ENCODE measurements at regions not wholly inside any gene's neighbourhood (a gene's known extent, or its start where the extent isn't known, plus 50 kb on each side); places are given as distances from the start of the nearest gene placed in this dataset.

DNA sequence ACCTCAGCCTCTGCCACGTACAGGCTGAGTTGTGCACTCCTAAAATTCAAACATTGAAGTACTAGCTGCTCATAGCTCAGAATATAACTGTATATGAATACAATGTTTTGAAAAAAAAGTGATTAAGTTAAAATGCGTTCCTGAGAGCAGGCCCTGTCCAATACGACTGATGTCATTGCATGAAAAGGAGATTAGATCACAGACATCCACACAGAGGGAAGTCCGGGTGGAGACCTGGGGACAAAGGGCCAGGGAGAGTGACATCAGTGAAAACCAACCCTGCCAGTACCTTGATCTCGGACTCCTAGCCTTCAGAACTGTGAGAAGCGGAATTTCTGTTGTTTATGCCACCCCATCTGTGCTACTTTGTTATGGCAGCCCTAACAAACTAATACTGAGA, 311.4 kb upstream of the NR2F2 start:
- DNase-seq, result no peak

DNA sequence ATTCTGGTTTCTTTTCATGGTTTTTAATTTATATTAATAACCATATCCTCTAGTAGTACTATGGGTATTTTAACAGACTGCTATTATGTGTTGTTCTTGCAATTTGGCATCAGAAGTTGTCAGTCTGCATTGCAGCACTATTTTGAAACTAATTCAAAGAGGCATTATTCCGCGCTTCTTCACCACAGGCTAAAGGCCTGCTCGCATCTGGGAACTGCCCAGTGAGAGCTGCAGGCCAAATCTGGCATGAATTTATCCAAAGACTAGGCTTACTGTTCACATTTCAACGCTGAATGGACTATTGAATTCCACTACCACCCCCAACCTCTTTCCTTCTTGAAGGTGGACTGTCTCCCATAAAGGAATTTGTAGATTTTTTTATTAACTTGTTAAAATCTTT, 310.4 kb upstream of the NR2F2 start:
- no peak for DNase-seq

DNA sequence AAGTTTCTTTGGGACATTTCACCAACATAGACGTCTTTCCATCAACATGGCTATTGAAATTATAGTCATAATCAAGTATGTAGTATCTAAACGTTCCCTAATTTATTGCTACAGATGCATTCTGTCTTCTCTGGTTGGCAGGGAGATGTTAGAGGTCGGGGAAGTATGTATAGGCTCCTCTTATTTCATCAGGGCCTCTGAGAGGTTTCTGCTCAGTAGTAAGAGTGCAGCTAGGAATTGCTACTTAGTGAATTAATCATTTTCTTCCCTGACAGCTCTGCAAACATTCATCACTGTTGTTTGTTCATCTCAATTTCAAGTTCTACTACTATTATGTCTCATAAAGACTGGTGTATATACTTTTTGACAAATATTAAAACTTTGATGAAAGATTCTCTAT, 309.7 kb upstream of the NR2F2 start:
- DNase-seq, result no peak

DNA sequence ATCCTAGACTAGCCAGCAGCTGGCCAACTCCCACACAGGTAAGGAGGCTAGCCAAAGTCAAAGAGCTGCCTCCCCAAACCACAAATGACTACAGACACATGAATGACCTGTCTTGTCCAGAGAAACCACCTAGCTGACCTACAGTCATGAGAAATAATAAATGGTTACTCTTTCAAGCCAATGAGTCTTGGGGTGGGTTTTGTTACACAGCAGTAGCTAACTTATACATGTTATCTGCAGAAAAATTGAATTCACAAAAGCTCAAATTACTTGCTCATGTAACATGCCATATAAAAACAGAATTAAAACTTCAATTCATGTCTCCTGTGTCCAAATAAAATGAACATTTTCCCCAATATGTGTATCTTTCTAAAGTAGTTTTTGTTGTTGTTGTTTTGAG, 307.4 kb upstream of the NR2F2 start:
- DNase-seq, result no peak

DNA sequence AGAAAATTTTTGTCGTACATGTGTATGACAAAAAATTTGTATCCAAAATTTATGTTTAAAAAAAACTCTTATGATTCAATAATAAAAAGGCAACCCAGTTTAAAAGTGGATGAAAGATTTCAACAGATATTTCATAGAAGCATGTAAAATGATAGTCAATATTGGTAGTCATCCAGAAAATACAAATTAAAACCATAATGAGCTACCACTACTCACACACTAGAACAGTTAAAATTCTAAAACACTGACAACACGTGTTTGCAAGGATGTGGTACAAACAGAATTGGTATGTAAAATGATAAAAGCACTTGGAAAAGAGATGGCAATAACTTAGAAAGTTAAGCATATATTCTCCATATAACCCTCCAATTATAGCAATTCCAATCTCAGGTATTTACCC, 303.0 kb upstream of the NR2F2 start:
- DNase-seq, result no peak

DNA sequence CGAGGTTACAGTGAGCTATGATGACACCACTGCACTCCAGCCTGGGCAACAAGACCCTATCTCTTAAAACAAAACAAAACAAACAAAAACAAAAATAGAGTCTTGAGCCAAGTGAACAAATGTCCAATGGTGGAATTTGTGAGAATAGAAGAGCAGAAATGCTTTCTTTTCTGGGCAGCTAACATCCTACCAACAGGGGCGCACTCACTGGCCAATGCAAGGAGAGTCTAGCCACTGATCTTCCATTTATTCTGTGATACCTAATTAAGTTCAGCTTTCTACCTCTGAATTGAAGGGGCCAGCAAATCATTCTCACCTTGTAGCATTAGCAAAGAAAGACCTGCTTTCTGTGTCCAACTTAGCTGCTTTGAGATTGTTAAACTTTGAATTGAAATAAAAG, 301.9 kb upstream of the NR2F2 start:
- DNase-seq, result no peak

DNA sequence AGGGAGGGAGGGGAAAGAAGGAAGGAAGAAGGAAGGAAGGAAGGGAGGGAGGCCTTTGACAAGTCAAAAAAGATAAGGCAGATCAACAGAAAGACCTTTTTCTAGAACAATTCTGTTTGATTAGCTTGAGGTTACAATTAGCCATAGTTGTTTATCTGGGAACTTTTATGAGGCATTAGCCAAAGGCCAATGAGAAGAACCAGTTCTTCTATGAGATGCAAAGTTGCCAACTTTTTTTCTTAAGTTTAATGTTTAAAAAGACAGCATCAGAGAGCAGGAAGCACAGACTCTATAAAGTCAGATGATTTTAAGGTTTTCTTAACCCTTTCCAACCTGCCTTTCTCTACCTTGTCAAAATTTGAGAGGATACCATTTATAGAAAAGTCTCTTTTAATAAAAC, 301.3 kb upstream of the NR2F2 start:
- DNase-seq, result no peak

DNA sequence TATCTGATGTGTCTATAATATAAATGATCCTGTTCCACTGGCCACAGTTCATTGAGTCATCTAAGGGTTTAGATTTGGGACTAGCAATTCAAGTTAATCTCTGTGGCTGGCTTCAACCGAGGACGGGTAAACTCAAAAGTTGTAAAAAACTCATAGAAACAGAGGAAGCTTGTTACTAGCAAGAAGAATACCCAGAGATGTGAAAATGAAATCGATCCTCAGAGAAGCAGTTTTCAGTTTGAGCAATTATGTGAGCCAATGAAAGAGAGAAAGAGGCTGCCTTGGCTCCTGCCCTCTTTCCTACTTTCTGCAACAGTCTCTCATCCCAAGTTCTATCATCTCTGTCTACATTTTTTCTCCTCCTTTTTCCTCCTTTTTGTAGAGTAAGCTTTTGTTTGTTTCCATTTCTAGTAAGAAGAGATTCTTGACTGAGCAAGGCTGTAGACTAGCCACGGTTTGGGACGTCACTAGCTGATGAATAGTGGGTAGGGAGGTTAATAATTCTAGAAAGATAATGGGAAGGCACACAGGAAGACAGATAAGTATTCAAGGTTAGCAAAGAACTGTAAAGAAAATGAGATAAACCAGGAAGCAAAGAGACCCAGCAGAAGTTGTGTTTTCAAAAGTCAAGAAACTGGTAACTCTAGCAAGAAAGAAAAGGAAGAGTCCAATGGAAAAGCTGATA, 298.9 kb upstream of the NR2F2 start:
- no peak for DNase-seq

DNA sequence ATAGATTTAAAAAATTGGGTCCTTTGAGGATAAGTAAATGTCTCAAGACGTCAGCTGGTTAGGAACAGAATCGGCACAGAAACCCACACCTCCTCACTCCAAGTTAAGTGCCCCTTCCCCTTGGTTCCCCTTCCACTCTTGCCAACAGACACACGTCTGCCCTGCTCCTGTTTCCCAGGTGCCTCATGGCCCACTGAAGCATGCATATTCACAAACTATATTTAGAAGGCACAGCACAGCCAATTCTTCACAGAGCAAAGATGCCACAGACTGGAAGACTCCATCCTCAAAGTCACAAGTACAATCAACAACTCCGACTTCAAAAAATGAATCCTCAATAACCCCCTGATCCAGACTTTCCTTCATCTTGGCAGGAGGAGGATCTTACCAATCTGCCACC, 295.4 kb upstream of the NR2F2 start:
- no peak for DNase-seq

DNA sequence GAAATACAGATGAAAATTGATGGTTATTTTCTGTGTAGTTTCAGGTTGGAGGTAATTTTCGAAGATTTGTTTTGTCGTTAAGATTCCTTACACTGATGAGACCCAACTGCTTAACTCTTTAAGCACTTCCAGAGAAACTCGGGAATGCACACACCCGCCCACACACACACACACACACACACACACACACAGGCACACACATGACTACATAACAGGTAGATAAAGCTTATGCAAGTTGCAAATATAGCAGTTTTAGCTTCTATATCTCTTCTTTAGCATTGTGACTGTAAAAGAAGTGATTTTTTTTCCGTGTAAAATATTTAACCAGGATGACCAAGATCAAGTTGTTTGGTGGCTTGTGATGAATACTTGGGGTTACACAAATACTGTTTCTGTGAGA, 294.9 kb upstream of the NR2F2 start:
- DNase-seq, result no peak

DNA sequence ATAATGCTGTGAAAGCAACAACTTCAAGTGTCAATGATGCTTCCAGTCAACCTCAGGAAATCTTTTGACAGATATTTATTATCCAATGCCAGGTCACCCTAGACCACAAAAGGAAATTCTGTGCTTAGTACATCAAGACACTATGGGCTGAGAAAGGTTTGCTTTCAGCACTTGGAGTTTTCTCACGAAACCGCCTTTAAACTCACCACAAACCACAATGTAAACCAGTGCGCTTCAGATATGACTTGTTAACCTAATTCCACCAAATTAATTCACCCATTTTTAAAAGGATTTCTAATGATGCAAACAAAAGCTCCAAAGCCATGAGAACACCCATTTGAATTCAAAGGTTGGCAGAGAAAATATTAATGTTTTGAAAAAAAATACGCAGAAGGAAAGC, 292.9 kb upstream of the NR2F2 start:
- DNase-seq, result no peak

DNA sequence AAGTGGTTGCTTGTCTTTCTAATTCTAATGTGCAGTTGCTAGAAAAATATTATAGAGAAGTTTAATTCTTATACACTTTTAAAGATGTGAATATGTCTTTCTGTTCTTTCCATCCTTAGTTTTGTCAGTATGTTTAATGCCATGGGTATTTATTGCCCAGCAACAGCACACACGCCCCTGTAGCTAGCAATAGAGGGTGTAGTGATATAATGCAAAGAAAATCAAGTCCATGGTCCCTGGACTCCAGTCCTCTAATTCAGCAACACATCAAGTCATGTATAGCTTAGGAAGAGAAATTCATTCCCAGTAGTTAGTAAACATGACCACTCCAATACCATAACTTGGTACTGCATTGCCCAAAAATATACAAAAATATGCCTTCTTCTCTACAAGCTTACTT, 292.4 kb upstream of the NR2F2 start:
- DNase-seq, result no peak

DNA sequence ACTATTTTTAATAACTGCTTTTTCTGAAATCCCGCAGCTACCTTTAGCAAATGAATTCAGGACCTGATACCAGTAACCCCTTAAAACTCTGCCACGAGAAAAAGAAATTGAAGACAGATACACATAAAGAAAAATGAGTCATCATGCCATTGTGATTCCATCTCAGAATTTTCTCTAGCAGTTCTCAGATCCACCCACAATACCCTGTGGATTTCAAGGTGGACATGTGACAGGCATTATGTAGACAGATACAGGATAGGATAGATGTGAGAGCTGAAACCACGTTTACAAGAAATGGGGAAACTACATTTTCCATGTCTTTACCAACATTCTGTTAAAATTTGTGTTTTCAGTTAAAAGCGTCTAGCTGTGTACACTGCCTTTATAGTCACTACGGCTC, 291.9 kb upstream of the NR2F2 start:
- no peak for DNase-seq

DNA sequence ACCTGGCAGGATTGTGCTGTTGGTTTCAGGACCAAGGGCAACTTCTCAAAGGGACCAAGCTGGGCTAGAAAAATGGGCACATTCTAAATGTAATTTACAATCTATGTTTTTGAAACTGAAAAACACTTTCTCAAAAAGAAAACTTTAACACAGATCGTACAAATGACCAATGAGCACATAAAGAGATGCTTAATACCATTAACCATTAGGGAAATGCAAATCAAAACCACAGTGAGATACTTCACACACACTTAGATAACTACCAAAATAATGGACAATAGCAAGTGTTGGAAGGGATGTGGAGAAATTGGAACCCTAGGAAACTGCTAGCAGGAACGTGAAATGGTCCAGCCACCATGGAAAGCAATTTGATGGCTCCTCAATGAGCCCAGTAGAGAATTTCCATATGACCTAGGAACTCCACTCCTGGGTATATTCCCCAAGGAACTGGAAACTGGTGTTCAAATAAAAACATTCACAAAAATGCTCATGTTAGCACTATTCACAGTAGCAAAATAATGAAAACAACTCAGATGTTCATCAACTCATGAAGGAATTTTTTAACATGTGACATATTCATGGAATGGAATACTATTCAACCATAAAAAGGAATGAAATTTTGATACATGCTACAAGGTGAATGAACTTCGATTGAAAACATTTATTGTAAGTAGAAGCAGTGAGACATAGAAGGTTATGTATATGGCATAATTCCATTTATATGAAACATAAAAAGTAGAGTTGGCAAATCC, 288.3 kb upstream of the NR2F2 start:
- DNase-seq, result no peak

DNA sequence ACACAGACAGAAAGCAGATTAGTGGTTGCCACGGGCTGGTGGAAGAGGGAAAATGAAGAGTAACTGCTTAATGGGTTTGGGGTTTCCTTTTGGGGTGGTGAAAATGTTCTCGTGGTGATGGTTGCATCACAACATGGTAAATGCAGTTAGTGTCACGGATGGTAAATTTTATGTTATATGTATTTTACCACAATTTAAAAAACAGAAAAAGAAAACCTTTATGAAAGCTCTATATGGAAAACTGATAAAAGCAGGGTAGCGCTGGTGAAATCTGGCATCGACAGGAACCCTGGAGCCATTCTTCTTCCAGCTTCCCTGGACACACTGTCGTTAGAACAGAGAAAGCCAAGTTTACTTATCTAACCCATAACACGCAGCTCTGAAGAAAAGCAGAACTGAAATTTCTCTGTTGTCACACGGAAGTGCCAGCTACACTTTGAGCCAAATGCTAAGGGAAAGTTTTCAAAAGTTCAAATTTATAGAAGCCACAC, 287.7 kb upstream of the NR2F2 start:
- no peak for DNase-seq

DNA sequence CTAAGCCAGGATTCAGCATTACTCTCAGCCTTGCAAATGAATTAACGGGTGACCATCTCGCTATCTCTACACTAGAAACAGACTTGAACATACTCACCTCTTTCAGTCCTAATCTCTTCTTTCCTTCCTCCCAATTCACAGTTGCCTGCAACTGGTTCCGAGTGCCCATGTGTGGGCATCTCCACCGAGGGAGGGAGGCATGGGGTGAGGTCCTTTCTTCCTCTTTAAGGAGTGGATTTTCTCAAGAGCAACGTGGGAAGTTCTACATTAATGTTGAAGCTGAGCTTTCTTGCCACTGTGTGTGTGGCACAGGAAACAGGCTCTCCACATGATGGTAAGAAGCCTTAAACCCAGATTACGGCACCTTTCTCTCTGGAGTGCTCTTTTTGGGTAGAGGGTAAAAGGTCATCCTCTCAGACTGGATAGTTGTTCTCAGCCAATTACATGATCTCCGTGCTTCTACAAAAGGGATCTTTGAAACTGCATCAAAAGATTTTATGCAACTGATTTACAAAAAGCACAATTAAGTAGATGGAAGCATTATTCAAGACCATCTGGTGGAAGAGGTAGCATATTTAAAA, 286.8 kb upstream of the NR2F2 start:
- no peak for DNase-seq

DNA sequence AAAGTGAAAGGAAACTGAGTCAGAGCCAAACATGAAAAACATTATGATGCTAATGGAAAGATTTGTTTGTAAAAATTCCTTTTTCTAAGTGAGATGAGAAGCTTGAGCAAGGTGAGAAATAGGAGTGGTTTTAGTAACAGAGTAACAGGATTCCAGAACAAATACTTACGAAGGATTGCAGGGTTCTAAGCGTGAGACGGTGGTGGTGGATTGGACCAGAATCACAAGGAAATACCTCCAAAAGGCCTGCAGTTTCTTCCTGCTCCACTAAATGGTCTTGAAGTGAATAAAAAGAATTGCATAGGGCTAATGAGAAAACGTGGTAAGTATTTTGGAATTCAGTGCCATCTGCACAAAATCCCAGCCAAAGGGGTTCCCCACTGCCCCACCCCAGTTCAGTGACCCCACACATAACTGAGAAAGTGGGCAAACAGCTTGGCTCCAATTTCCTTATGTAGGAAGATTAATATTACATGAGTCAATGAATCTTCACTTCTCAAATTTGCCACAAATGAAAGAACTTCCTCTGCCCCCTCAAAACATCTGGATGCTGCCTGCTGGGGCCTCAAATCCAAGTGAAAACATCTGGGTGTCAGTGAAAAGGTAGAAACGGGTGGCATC, 283.8 kb upstream of the NR2F2 start:
- no peak for DNase-seq

DNA sequence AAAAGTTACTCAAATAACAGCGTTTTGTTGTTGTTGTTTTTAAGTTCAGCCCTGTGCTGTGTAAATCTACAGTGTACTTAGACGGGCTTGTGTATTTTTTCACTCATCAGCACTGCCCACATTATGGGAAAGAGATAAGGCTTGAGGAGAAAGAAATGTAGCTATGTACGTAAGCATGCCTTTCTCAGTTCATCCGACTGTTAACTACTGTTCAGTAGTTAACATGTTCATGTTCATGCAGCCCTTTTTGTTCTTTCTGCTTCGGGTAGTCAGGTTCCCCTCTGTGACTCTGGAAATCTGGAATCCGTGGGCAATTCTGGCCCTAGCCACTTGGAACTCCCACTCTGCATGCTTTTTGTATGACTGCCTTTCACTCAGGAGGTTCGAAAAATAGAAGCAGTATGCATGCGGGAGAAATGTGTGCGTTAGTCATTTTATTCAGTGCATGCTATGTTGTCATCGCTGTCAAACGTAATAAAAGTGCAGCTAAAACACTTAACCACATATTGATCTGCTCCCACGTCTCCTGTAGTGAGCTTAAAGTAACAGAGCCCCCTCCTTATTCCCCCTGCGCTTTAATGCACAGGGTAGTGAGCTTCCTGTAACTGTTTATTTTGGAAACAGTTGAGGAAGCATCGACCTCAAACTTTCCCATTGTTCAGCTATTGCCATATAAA, 283.1 kb upstream of the NR2F2 start:
- DNase-seq, result no peak

DNA sequence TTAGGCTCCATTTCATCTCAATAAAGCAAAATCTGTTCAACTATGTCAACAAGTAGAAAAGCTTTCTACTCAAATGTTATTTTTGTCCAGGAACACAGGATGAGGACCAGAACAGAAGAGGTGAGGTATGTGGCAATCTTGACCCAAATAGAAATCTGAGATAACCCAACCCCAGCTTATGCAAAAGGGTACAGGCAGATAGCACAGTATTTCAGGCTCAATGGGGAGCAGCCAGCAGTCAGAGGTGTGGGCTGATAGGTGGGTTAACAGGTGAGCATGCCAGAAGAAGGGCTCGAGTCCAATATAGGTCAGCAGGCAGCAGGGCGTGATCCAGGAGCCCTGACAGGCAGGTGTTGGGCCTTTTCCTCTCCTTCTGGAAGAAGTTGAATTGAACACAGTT, 281.2 kb upstream of the NR2F2 start:
- DNase-seq, result no peak

DNA sequence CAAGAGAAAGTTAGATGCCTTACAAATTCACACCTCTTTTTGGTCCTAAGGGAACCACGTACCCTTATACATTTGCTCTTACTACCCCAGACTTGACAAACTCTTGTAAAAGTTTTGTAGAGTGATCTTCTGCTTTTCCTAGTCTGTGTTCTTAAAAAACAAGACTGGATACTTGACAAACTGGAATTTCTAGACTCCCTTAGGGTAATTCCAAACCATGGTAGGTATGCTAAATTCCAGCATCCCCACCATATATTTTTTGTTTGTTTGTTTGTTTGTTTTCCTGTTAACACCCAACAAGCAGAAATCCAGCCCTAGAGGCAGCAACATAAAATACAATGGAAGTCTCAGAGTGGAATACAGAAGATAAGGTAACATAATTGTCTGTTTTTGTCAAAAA, 280.7 kb upstream of the NR2F2 start:
- DNase-seq, result no peak

DNA sequence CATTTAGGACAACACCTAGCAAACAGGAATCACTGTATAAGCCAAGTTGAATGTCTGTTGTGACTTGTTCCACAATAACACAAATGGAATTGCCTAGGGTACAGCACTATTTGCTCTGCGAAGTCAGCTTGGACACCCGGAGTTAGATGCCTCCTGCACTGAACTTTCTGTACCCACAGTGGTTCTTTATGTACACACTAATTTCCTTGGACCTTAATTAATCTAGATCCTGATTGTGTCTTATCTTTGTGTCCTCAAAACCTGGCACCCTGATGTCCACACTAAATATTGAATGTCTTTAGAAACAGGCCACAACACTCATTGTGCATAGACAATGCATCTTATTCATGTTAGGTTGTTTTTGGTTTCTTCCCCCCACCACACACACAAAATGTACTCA, 278.9 kb upstream of the NR2F2 start:
- no peak for DNase-seq

DNA sequence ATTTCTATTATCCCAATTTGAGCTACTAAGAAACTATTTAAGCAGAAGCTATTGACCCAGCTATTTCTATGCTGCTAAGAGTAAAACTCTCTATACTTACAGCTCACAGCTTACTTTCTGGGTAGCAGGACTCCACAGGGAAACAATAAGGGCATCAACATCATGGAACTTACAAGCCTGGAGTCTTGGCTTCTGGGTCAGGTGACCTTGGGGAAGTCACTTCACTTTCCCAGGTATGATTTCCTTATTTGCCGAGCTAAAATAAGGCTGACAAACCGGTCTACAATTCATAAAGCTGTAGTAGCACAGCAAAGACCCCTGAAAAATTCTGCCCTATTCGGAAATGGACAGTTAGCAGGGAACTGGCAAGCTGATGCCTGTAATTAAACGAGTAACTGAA, 278.3 kb upstream of the NR2F2 start:
- DNase-seq, result no peak

DNA sequence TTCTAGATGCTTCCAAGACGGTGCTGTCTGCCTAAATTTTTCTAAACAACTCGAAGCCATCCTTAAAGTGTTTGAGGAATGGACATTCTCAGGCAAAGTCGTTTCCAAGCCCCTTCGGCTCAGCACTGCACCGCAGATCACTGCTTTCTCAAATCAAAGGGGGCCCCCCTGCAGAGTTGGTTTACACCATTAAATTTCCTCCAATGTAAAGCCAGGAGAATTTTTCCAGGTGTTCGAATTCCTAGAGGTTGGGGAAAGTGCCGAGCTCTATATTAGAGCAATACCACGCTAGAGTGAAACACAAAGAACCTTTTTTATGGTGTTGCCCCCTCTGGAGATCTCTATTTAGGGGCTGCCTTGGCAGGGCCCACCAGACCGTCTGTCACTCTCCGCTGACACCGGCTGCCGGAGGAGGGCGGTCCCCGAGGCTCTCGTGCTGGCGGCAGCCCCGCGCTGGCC, 277.9 kb upstream of the NR2F2 start:
- no peak for DNase-seq

All from activated CD4-positive, alpha-beta T cell treated with anti-CD3 and anti-CD28 coated beads for 1 hour (primary cell).